NCI-H1105 treated with DMSO at 0.1 percent for 48 hours (cell line): ENCODE measurements at regions not wholly inside any gene's neighbourhood (a gene's known extent, or its start where the extent isn't known, plus 50 kb on each side); places are given as distances from the start of the nearest gene placed in this dataset.
"Not testable (repeated sequence)": the region's sequence is repeated elsewhere in the genome, so short reads cannot be mapped to it uniquely, and the experiment has no call there.

ENCODE experiments used
- DNase-seq: peaks from one replicate; lab custom pipeline; 2025; lab: John Stamatoyannopoulos, UW

DNA sequence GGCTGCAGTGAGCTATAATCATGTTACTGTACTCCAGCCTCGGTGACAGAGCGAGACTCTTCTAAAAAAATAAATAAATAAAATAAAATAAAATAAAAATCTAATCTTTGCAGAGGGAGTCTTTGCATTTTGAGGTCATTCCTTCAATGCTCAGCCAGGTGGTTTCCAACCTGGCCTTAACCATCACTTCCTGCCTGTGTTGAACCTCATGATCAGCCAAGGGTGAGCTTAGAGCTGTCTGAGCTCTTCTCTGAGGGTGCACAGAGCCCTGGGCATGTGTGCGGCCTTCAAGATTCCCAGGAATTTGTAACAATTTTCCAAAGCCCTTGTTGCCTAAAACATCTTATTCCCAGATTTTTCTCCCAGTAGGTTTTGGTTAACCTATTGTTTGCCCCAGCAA lies 94.3 kb downstream of the KCNJ12 start:
- not testable (repeated sequence) for DNase-seq

DNA sequence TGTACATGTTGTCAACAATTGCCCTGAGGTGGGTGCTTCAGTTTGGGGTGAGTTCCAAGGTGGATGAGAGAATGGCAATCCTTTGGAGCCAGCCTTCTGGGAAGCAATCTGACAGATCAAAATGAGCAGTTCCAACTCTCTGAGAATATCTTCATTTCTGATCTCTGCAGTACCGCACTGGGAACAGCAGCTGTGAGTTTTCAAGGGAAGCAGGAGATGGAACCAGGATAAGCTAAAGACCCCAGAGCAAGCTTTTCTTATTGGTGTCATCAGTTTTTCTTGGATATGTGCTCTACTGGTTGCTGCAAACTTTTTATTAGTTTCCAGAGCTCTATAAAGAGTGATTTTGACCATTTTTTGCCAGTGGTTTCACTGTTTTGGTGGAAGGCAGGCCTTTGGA lies 94.7 kb downstream of the KCNJ12 start:
- no peak for DNase-seq

DNA sequence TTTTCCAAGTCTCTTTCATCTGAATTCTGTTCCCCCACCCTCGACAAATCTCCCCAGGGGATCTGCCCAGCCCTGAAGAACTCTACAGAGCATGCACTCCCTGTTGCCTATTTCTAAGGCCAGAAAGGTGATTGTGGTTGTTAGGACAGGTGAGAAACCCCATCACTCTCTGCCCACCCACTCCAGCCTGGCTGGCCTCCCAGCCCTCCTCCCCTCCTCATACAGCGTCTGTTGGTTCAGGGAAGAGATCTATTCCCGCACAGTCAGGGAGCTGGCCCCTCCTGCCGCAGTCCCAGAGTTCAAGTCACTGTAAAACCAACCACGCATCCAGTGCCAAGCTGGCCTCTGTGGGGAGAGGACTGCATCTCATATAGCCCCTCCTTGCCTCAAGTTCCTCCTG lies 98.7 kb downstream of the KCNJ12 start:
- DNase-seq = no peak

DNA sequence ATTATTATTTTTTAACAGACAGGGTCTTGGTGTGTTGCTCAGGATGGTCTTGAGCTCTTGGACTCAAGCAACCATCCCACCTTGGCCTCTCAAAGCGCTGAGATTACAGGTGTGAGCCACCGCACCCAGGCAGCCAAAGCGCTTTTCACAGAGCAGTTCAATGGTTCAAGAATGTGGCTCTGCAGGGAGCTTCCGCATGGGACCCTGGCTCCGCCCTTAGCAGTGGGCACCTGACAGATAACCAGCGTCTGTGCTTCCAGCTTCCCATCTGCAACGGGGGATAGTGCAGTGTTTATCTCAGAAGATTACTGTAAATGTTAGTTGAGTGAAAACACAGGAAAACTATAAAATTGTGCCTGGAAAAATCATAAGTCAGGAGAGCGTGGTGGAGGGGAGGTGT lies 99.4 kb downstream of the KCNJ12 start:
- DNase-seq = no peak

DNA sequence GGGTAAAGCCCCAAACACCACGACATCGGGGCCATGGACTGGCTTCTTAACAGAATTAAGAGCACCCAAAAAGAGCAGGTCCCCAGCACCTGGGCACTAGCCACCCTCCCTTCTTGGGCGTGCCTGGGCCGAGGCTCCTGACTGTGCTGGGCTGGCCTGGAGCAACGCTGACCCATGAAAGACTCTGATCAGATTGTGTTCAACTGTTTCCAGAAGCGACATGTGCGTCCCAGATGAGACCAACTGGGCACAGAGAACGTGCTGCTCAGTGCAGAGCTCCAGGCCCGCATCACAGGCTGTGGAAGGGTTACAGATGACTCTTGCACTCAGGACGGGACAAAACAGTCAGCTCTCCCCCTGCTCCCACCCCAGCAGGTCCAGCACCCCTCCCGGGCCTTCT lies 100.7 kb downstream of the KCNJ12 start:
- DNase-seq = no peak

DNA sequence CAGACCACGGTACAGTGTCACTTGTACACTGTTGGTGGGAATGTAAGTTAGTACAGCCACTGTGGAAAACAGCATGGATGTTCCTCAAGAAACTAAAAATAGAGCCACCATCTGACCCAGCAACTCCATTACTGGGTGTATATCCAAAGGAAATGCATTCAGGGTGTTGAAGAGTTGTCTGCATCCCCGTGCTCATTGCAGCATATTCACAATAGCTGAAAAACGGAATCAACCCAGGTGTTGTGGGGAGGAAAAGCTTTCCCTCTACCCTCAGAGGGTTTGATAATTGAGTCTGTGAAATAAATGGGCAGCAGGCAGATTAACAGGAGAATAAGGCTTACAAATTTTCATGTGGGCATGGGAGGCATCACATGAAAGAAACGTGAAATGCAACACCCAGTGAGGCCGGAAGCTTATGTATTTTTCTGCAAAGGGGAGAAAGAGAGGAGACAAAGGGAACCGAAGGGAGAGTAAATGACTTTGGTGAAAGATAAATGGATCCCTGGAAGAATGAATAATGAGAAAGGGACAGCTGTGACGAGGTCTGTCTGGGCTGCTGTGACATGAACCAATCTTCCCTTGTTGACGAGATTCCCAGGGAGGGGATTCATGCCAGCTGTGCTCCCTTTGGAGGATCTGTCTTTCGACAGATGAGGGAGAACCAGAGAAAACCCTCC lies 106.2 kb downstream of the KCNJ12 start:
- no peak for DNase-seq

DNA sequence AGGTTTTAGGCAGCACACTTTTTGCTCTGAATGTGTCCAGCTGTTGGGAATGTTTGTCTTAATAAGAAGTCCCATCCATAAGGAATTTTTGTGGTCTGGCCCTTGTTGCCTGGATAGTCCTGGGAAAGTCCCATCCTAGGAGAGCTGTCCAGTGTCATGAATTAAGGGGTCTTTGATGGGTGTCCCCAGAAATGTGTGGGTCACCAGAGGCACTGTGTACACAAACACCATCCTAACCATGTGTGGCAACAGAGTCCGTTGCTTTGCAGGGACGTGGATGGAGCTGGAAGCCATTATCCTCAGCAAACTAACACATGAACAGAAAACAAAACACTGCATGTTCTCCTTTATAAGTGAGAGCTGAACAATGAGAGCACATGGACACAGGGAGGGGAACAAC lies 111.9 kb downstream of the KCNJ12 start:
- DNase-seq = not testable (repeated sequence)

DNA sequence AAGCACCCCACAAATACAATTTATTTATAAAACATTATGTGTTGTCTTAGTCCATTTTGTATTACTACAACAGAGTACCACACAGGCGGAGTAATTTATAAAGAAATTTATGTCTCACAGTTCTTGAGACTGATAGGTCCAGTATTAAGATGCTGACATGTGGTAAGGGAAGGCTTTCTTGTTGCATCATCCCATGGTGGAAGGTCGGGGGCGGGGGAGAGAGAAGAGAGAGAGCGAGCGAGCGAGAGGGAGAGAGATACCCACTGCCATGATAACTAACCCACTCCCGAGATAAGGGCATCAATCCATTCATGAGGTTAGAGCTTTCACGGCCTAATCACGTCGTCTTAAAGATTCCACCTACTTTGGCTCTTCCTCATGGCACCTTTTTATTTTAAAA lies 117.8 kb downstream of the KCNJ12 start:
- no peak for DNase-seq

DNA sequence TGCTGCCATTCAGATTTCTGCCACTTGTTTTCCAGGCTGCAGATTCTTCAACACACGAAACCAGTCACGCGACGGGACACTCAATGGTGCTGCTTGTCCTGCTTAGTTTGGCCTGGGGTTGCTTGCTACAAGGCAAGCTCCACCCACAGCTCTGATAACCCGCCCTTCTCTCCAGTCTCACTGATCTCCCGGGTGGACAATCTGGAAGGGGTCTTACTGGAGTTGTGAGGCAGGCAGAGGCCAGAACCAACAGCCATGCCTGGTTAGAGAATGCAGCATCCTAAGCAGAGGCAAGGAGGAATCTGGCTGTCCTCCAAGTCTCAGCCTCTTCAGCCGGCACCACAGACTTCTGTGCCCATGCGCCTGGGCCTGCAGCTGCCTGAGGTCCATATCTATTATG lies 119.1 kb downstream of the KCNJ12 start:
- peak; percentile 90 for DNase-seq

DNA sequence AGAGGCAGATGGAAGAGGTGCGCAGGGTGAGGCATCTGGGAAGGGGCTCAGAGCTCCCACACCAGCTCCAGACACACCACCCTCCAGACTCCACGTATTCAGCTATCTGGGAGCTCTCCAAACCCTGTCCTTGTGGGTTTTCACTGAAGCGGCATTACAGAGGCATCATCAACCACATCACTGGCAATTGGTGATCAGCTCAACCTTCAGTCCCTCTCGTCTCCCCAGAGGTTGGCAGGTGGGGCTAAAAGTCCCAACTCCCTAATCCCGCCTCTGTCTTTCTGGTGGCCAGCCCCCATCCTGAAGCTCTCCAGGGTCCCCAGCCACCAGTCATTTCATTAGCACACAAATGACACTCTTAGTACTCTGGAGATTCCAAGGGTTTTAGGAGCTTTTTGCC lies 123.9 kb downstream of the KCNJ12 start:
- no peak for DNase-seq

DNA sequence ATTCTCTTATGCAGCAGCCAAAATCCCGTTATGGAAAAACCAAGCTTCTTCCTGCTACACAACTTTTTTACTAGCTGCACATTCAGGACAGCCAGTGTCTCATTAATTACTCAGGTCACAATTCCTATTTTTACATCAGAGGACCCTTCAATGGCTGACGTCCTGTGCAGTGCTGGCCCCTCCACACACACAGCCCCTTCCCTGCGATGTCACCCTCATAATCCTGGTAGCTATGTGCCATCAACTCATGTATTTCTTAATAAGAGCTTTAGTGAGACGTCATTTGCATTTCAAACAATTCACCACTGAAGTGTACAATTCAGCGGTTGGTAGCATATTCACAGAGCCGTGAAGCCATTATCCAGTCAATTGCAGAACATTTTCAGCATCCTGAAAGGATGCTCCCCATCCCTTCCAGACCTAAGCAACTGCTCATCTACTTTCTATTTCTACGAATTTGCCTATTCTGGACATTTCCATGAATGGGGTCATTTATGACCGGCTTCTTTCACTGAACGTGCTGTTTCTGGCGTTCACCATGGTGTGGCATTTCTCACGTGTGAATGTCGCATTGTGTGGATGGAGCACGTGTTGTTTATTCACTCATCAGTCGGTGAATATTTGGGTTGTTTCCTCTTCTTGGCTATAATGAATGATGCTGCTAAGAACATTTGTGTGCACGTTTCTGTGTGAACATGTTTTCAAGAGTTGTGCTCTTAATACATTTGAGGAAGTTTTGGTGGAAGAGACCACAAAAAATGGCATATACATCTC lies 126.0 kb downstream of the KCNJ12 start:
- DNase-seq = not testable (repeated sequence)

DNA sequence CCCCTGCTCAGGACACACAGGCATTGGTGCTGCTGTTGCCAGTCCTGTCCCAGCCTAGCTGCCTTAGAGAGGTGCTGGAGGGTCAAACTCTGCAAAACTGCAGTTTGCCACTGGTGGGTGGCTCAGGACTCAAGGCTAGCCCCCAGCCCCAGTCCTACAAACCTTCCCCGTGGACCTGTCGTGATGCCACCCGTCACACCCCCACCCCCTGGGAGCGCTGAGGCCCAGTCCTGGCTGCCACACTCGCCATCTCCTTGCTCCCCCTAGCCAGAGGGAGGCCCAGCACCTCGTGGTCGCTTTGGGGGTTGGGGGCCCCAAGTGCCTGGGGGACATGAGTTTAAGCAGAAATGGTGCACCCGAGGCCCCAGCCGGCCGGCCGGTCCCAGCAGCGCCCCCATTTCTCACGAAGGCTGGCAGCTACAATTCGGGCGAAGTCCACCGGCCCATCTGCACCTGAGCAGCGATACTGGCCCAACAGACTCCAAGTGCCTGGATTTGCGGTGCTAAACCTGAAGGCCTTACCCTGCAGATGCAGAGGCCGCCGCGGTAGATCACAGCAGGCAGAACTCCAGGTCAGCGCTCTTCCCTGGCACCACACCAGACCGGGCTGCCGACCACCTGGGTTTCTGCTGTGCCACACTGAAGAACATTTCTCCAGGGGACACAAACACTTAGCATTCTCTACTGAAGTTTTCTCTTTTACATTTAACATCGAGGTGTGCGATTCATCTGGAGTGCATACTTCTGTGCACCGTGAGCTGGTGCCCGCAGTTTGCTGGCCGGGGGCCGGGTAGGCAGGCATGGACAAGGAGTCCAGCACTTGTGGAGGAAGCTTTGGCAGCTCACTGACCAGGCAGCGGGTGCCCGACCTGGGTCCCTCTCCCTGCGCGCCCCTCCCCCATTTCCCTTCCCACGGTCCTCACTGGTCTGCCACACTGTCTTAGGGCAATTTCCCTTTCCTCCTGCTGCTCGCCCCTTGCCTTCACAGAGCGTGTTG lies 130.0 kb downstream of the KCNJ12 start:
- no peak for DNase-seq

DNA sequence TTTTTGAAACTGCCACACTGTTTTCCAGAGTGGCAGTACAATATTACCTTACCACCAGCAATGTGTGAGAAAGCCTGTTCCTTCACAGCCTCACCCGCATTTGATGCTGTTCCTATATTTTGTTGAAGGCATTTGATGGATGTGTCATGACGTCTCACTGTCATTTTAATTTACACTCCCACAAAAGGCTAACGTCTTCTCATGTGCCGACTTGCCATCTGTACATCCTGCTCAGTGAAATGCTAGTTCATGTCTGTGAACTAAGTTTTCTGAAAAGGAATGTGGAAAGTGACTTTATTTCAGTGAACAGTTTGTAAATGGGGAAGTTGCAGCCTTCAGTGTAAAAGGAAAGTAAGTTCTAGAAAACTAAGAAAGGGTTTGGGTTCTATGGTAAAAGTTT lies 131.6 kb downstream of the KCNJ12 start:
- DNase-seq = not testable (repeated sequence)

DNA sequence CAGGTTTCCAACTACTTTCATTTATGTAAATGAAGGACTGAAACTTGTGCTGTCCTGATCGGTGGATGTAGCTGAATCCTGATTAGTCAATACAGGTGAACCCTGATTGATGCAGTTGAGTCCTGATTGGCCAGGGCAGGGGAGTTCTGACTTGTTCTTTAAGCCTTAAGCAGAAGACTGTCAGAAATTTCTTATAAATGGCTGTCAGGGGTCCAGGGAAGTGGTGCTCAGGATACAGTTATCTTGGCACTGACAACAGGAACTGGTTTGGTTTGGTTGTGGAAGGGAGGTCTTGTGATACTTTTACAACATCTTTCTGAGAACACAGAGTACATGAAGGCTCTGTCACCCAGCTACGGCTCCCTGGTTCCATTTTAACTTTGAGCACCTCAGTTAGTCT lies 132.1 kb downstream of the KCNJ12 start:
- DNase-seq = no peak

DNA sequence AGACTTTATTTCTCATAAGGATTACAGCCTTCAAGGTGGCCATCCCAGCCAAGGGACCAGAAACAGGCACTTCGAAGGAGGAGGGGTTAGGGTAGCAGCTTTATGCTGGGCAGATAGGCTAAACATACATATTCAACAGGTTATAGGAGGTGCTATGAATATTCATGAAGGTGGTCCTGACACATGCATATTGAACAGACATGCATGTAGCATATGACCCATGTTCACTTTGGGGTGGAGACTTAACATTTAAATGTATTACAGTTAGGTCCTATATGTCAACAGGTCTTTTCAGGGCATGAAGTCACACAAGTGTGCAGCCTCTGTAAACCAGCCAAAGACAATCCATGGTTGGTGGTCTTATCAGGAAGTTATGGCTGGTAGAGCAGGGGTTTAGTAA lies 133.2 kb downstream of the KCNJ12 start:
- not testable (repeated sequence) for DNase-seq

DNA sequence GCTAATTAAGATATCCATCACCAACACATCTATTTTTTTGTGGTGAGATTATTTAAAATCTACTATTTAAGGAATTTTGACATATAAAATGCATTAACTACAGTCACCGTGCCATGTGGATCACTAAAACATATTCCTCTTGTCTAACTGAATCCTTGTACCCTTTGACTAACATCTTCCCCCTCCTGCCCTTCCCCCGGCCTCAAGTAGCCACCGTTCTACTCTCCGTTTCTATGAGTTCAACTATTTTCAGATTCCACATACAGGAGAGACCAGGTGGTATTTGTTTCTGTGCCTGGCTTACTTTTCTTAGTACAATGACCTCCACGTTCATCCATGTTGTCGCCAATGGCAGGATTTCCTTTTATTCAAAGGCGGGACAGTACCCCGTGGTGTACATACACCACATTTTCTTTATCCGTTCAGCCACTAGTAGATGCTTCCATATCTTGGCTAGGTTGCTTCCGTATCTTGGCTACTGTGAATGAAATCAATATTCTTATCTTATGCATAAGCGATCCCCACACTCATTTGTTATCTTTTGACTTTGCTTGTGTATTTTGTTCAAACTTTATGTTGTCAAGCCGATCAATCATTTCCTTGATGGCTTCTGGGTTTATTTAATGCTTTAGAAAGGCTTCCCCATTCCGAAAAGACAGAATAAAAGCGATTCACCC lies 134.7 kb downstream of the KCNJ12 start:
- DNase-seq = no peak

DNA sequence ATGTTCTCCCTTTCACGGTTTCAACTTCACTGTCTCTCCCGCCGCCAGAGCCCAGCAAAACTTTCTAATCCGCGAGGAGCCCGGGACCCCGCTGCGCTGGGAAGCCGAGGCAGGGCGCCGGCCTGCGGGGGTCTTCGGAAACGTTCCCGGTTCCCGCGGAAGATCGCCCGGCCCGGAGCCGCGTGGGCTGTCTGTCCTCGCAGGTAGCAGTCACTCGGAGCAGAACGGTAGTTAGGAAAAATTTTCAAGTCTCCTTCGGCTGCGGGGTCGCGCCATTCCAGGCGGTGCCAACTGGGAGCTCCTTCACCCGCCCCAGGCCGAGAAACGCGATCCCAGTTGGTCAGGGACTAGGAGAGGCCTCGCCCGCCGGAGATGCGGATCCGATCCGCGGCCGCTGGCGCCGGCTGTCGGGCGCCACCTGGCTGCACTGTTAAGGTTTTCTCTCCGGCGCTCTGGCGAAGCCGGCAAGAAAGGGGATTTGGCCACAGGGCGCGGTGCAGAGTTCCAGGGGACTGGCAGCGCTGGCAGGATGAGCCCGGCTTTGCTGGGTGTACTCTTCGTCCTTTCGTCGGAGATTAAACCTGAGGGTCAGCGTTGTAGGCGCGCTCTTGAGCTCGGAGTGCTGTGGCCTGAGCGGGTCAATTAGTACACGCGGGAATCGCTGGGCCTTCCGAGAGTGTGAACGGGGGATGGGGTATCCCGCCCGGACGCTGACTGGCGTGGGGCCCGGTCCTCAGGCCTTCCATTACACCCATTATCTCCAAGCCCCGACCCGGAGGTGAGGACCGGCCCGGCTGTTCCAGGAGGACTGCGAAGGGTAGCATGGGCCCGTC lies 135.4 kb downstream of the KCNJ12 start:
- peak; percentile 84 for DNase-seq

DNA sequence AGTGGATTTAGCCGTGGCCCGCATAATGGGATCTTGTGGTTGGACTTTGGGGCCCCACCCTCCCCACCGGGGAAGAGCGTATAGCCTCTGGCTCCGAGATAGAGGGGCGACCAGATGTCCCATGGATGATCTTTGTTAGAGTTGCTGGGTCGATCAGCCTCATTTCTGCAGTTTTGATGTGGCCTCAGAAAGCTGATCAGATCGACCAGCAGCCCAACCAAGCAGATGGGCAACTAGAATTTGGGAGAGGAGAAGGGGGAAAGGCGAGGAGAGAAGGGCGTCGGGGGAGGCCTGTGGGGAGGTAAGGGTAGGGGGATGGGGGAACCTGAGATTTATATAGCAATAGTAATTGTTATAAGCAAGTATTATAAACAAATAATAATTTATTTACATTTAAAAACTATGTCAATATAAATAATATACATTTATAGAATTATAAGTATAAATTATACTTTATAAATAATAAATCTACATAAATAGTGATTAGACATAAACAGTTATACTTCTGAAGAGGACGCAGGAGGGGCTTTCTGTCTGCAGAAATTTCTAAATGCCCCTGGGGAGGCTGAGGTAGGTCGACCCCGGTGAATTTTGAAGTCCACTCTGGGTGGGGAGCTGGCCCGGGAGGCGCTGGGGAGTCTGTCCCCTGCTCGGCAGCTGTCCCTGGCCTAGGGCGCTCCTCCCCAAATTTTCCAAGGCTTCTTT lies 136.3 kb downstream of the KCNJ12 start:
- no peak for DNase-seq

DNA sequence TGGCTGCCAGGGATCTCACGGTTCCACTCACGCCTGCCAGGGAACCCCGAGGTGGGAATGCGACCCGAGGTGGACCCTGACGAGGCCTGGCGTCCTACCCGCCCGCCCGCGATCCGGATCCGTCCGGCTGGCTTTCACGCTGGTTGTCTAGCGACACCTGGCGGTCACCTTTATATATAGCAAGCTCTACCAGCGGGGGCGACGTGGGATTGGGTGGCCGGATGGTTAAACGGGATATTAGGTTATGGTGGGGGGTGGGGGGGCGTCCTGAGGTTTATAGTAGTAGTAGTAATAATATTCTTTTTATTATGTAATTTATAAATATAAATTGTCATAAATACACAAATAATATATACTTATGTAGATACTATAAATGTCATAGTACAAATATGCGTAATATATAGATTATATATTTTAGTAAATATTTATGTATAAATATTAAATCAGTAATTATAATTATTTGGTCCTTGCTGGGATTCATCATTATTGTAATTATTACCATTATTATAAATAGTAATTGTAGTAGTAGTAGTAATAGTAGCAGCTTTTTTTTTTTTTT lies 136.9 kb downstream of the KCNJ12 start:
- peak; percentile 70 for DNase-seq

DNA sequence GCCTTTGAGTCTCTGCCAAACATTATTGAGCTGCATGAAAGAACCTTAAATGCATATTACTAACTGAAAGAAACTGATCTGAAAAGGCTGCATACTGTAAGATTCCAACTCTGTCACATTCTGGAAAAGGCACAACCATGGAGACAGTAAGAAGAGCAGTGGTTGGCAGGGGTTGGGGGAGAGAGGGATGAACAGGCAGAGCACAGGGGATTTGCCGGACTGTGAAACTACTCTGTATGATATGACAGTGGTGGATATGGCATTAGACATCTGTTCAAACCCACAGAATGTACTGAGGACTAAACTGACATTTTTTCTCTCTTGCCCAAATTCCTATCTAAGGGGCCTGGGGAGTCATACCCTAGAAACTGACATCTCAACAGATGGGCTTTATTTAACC lies 138.4 kb downstream of the KCNJ12 start:
- DNase-seq = not testable (repeated sequence)
